Activated CD4-positive, alpha-beta T cell treated with anti-CD3 and anti-CD28 coated beads, Interleukin-2, Interleukin-4, amounts not matched to agents 100 ng/mL and 50 ng/mL, durations not matched to agents 16 hours and 8 hours (primary cell): ENCODE measurements at regions not wholly inside any gene's neighbourhood (a gene's known extent, or its start where the extent isn't known, plus 50 kb on each side); places are given as distances from the start of the nearest gene placed in this dataset.

Experiments used
- DNase-seq: peaks from one replicate; pipeline ENCODE4 v3.0.0-alpha.2; 2020; ENCODE audit warnings: low spot score

DNA sequence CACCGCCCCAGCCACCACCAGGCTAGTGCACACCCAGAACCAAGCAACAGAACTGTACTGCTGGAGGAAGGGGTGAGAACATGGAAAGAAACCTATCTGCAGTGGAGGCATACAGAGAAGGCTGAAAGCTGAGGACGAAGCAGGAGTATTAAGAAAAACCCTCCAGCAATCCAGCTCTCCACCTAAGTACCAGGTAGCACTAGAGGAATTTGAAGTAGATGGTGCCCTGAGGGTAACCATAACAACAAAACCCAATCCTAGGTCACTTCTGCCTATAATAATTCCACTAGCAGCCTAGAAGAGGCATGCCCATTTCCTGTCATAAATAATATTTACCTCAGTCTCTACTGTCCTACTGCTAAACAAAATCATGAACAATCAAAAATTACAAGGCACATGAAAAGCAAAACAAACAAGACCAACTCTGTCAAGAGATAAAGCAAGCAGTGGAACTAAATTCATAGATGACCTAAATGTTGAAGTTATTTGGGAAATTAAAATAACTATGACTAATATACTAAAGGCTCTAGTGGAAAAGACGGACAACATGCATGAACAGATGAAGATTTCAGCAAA is 51.1 kb downstream of the HYCC1 start:
- DNase-seq: no peak

DNA sequence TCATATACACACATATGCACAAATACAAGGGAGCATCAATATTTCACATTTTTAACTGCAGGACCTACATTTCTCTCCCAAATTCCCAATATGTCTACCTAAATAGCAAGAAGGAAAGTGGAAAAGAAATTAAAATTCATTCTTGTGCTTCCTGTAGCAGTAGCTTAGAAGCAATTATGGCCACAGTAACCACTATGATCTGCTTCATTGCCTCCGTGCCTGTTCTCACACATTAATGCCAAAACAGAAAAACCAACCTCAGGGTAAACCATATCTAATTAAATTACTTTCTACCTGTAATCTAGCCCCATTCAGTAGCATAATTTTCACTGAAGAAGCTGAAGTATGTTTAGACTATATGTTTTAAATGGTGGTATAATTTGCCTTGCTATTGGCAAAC is 55.2 kb downstream of the HYCC1 start:
- DNase-seq: no peak

DNA sequence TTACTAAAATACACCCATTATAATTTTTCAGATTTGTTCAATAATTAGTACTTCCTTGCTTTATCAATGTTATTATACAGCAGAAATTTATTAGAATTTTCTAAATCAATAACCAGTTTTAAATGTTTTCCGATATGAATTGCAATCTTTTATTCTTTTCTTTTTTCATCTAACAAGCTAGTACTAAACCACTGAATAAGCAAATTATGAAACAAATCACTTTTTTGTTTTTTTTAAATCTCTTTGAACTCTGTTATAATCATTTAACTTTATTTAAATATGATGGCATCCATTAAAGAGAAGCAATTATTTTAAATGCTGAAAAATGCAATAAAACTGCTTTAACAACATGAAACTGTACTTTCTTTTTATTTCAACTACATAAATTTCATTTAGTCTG is 59.7 kb downstream of the HYCC1 start:
- DNase-seq: no peak

DNA sequence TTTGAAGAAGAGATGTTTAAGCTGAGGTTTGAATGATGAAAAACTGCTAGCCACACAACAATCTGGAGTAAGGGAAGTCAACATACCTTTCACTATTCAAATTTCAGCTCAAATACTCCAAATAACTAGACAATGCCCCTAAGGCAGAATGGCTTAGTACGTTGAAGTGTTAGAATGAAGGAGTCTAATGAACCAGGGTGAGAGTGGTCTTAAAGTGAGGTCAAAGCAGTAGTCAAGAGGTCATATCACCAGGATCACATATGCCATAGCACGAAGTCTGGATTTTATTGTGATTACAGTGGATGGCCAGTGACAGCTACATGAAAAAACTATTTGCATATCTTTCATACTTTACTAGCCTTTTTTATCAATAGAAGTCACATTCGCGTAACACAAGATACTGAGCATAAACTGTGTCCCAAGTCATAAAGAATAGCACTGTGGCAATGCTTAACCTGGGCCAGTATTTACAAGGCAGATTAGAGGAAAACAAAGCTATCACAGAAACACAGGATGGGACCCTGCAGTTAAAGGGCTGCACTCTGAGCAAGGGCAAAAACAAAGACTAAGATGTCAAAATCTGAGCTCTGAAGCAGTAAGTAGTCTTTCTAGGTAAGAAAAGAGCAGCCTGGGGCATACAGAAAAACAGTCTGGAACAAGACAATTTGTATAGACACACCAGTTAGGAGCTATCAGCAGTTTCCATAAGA is 61.5 kb downstream of the HYCC1 start:
- no peak for DNase-seq

DNA sequence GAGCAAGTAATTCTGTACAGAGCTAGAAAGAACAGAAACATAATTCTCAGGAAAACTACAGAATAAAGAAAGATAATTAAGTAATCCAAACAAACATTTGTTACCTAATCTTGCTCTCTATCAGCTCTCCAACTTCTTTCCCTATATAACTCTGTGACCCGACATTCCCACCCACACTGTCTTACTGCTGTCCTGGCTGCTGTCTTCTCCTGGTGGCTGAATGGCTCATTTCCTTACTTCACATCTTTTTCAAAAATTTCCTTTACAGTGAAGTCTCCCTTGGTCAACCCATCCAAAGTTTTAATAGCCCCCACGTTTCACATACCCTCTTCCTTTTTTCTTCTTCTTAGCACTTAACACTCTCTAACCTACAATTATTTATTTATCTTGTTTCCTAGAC is 64.0 kb downstream of the HYCC1 start:
- DNase-seq: no peak

DNA sequence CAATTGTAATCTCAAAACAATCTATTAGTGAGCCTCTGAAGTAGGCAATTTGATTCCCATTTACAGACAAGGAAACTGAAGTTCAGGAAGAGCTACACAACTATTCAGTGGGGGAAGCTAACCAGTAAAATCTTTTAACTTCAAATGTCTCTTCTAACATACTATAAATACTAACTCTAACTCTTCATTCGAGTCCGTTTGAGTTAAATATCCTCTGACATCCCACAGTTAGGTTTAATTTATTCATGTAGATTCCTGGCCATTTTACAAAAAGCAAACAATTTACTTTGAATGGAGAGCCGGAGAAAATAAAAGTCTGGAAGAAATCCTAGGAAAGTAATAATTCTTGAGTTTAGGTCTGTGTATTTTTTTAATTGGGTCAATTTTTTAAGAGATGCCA is 64.7 kb downstream of the HYCC1 start:
- DNase-seq: no peak

DNA sequence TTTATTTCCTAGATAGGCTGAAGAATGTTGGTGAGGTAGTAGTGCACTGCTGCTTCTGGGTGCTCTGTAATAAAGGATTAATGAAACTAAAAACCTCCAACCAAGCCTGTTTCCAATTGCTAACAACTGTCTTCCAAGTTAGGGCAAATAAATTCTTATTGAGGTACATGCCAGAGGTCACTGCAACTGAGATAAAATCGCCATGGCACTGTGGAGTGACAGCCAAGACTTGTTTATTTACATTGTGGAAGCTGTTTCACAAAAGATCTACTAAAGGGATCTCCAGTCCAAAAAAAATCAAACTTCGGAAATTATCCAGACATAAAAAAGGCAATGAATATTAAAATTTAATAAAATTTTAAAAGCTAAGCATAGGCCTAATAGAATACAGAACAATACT is 65.2 kb downstream of the HYCC1 start:
- DNase-seq: no peak

DNA sequence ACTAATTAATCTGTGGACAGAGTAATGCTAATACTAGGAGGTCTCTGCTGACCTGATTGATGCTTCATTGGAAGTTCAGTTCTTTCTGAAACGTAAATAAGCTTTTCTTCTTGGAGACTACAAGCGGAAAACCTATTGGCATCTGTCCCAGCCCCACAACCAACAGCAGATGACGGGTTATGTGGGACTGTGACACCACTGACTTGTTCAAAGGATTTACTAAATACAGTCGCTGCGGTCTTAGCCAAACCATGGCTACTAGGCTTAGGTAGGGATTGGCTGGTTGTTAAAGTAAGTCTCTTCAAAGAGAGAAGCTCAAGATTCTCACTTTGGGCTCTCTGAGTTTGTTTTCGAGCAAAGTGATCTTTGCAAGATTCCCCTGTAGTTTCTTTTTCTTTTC is 68.3 kb downstream of the HYCC1 start:
- no peak for DNase-seq

DNA sequence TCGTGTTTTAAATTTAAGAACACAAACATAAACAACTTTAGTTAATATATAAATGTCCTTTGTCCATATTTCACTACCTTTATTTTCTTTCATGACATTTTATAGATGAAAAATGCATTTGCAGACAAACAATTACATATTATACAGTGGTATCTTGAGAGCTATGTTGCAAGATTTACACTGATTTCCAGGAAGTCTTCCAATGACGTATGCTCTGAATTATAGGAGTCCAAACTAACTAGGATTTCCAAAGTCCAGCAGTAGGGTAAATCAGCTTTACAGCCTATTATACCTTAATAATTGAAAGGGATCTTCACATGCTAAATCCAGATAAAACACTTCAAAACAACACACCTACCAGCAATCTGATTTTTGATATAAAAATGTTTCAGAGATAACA is 69.4 kb downstream of the HYCC1 start:
- DNase-seq: no peak

DNA sequence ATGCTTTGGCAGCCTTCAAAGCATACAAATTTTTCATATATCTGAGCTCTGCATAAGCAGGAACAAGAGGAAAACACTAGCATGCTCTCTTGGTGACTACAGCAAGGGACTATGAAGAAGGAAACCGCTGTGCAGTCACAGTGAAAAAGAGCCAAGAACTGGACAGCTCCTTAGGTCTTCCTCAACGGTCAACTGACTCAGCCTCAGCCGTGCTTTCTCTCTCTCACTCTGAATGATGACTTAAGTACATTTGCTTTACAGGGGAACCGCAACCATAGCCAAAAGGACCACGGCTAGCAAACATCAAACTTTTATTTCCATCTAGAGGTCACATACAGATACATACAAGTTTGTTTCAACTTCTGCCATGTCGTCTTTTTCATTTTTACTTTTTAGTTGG is 69.9 kb downstream of the HYCC1 start:
- no peak for DNase-seq

DNA sequence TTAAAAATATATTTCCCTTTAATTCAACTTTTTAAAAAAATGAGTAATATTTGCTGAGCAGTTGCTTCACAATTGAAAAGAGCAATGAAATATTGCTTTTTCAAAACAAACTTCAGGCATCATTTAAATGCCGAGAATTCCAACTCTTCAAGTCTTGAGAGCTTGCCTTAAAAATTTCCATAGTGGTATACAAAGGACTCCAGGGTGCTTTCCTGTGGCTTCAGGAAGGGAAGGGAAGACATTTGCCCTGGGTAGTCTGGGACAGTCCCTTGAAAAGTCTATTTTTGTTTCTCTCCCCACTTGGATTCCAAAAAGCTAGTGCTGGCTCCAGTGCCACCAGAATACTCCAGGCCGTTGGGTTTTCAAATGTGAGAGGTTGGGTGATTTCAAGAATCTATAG is 71.7 kb downstream of the HYCC1 start:
- no peak for DNase-seq

DNA sequence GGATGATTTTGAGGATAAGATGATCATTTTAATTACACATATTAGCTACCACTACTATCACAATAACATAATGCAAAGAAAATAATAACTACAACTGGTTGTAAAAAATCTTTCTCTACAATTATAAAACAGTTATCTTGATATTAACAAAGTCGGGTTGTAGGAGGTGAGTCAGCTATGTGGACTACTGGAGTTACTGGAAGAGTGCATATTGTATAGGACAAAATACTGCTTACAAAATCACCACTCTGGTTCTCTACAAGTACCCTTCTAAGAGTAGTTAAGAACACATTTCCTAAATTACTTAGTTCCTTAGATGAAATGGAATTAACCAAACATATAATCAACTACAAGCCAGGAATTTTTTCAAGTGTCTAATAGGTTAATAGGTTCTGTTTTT is 74.1 kb downstream of the HYCC1 start:
- no peak for DNase-seq

DNA sequence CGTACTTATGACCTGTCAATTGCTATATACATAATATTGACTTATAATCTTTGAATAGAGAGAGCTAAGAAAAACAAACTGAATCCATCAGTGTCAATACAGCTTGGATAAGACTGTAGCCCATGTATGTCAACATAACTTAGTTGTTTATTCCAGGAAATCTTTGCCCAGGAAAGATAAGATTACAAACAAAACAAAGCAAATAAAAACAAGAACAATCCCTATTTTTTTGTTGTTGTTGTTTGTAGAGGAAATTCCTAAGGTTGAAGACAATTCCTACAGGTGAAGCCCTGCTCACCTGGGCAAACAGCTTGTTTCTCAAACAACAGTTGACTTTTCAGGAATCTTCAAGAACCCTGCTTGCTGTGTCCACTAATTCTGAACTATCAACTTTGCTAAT is 76.0 kb downstream of the HYCC1 start:
- no peak for DNase-seq

DNA sequence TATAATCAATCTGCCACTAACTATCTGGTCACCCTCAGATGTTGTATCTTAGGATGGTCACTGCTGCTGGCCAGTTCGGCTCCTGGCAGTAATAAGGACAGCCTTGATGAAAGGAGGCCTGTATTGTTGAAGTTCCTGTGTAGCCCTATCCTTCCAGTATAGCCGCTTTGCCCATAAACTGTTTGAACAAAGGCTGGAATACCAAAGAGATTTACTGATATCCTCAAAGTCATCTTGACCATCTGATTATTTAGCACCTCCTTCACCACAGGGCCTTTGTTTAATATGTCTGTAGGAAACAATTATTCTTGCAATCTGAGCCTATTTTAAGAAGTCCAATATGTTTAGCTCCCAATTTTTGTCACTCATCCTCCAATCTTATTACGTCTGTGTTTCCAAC is 77.7 kb downstream of the HYCC1 start:
- DNase-seq: no peak

DNA sequence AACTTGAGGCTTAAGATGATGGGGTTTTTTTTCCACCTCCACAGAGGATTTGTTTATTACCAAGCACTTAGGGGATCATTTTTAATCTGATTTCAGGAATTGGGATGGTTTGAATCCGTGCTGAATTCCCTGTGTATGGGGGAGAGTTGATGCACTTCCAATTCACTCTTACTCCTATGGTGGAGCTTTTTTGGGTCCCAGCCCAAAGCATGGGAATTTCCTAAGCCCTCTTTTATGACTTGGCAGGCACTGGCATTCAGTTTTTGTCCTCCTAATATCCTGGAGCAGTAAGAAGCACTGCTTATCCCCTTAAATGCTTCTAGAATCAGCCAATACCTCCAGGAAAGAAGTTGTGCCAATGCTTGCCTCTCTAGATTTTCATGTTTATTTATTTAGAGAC is 78.7 kb downstream of the HYCC1 start:
- no peak for DNase-seq

DNA sequence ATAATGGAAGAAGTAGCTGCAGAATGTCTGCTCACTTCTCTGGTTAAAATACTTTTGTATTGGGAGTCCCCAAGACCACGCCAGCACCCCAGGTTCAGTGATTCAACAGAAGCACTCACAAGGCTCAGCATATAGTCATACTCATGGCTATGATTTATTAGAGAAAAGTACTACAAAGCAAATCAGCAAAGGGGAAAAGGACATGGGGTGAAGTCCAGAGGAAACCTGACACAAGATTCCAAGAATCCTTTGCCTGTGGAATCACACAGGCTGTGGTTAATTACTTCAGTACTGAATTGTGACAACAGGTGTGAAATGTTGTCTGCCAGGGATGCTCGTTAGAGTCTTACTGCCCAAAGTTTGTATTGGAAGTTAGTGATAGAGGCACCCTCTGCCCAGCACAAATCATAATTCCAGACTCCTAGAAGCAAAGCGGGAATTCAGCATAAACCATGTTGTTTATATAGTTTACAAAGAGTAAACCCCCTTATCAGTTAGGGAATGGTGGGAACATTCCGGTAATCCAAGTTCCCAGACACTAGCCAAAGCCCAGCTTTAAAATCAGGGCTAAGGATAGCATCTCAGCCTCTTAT is 79.4 kb downstream of the HYCC1 start:
- DNase-seq: no peak

DNA sequence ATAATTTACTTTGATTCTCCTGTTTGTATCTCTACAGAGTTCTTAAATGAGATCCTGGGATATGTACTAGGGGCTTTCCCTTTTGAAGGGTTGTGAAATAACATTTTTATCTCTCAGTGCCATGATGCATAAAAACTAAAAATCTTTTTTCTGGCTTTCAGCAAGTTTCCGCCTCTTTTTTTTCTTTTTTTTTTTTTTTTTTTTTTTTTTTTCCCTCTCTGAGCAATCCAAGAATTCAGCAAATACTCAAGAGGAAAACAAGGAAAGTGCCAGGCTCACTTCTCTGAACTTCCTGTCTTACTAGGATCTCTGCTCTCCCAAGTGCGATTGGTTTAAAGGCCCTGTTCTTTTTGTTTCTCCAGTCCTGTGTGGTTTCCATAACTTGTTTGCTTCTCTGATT is 79.9 kb downstream of the HYCC1 start:
- no peak for DNase-seq

DNA sequence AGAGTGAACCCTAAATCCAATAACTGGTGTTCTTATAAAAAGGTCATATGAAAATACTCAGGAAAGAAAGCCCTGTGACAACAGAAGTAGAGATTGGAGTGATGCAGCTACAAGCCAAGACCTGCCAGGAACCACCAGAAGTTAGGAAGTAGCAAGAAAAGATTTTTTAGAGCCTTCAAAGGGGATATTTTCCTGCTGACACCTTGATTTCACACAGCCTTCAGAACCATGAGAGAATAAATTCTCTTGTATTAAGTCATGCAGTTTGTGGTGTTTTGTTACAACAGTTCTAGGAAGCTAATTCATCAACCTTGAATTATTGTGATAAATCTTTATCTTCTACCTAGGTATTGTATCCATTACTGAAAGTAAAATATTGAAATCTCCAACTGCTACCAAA is 81.0 kb downstream of the HYCC1 start:
- DNase-seq: no peak

DNA sequence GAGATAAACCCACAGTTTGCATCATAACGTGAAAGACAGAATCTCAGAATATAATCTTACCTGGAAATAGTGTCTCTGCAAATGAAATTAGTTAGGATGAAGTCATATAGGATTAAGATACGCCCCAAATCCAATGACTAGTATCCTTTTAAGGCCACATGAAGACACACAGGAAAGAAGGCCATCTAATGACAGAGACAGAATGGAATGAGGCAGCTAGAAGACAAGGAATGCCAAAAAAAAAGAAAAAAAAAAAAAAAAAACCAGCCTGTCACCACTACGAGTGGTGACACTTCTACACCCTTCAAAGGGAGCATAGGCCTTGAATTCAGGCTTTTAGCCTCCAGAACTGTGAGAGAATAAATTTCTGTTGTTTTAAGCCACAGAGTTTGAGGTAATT is 82.9 kb downstream of the HYCC1 start:
- no peak for DNase-seq

DNA sequence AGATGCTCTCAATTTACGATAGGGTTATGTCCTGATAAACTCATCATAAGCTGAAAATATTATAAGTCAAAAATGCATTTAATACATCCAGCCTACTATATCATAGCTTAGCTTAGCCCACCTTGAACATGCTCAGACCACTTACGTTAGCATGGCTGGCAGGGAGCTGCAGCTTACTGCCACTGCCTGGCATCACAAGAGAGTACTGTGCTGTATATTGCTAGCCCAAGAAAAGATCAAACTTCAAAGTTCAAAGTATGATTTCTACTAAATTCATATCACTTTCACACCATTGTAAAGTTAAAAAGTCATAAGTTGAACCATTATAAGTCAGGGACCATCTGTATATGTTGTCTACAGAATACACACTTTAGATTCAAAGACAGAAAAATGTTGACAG is 91.6 kb downstream of the HYCC1 start:
- no peak for DNase-seq

DNA sequence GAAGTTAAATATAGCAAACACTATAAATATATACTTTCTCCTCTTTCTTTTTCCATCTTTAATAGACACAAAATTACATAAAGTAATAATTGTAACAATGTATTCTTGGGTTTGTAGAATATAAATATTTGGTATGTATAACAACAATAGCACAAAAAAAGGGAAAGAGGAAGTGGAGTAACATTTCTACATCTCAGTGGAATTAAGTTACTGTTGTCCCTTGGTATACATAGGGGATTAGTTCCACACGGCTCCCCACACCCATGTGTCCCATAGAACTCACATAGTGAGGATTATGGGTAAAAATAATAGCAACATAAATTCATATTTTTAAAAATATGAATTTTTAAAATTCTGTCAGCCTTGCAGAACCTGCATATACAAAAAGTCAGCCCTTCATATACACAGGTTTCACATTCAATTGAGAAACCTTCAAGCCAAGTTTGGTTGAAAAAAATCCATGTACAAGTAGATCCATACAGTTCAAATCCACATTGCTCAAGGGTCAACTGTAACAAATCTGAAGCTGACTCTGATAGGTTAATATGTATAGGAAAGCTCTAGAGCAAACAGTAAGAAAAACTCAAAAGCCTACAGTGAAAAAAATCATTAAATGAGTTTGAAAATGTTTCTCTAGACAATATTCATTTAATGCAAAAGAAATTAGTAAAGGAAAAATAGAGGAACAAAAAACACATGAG is 92.4 kb downstream of the HYCC1 start:
- no peak for DNase-seq

DNA sequence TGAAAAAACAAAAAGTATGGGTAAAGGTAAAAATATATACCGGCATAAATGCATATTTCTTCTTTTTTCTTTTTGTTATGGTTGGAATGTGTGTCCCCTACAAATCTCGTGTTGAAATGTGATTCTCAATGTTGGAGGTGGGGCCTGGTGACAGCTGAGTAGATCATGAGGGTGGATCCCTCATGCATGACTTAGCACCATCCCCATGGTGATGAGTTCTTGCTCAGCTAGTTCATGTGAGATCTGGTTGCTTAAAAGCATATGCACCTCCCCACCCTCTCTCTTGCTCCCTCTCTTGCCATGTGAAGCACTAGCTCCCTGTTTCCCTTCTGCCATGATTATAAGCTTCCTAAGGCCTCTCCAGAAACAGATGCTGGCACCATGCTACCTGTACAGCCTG is 93.3 kb downstream of the HYCC1 start:
- no peak for DNase-seq

DNA sequence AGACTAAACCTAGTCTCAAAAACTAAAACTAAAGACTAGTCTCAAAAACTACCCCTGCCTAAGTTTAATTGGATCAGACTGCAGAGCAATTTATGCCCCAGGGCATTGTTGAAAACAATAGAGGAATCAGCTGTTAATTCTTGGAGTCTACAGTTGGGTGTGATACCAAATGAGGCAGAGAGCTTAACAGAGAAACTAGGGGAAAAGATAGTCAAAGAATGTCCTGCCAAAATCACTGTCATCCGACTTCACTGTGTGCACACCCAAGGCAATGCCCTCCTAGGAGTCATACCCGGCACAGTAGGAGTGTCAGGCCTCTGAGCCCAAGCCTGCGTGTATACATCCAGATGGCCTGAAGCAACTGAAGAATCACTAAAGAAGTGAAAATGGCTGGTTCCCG is 90.5 kb upstream of the TOMM7 start:
- DNase-seq: no peak
